ENCODE measurements at regions not wholly inside any gene's neighbourhood (a gene's known extent, or its start where the extent isn't known, plus 50 kb on each side); places are given as distances from the start of the nearest gene placed in this dataset.

- H3K4me3 ChIP-seq (ENCODE audit: low read depth, low read length), result no peak overlapping the region
- TF ChIP-seq, protein P1, sequence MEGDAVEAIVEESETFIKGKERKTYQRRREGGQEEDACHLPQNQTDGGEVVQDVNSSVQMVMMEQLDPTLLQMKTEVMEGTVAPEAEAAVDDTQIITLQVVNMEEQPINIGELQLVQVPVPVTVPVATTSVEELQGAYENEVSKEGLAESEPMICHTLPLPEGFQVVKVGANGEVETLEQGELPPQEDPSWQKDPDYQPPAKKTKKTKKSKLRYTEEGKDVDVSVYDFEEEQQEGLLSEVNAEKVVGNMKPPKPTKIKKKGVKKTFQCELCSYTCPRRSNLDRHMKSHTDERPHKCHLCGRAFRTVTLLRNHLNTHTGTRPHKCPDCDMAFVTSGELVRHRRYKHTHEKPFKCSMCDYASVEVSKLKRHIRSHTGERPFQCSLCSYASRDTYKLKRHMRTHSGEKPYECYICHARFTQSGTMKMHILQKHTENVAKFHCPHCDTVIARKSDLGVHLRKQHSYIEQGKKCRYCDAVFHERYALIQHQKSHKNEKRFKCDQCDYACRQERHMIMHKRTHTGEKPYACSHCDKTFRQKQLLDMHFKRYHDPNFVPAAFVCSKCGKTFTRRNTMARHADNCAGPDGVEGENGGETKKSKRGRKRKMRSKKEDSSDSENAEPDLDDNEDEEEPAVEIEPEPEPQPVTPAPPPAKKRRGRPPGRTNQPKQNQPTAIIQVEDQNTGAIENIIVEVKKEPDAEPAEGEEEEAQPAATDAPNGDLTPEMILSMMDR (IDR thresholded peaks at IDR 0.05; ENCODE audit: control insufficient read depth, extremely low read depth, insufficient read depth), result no peak
- no peak for DNase-seq (ENCODE audit: low read depth)
Measured at GRCh38 chr20:11094711-11095110, 420.9 kb upstream of the JAG1 start.

GRCh38 chr20:11098888-11099287 lies 425.1 kb upstream of the JAG1 start:
- TF ChIP-seq, protein P1 (IDR thresholded peaks at IDR 0.05; ENCODE audit: control insufficient read depth, extremely low read depth, insufficient read depth), result no peak
- H3K4me3 ChIP-seq (ENCODE audit: low read depth, low read length), result no peak overlapping the region
- no peak for DNase-seq (ENCODE audit: low read depth)

- DNase-seq (ENCODE audit: low read depth), result no peak
- TF ChIP-seq, protein P1 (IDR thresholded peaks at IDR 0.05; ENCODE audit: control insufficient read depth, extremely low read depth, insufficient read depth), result no peak
- no peak overlapping the region for H3K4me3 ChIP-seq (ENCODE audit: low read depth, low read length)
Measured at GRCh38 chr20:11101243-11101642, 427.4 kb upstream of the JAG1 start.

GRCh38 chr20:11101696-11102095 lies 427.9 kb upstream of the JAG1 start:
- H3K4me3 ChIP-seq (ENCODE audit: low read depth, low read length), result no peak overlapping the region
- TF ChIP-seq, protein P1 (IDR thresholded peaks at IDR 0.05; ENCODE audit: control insufficient read depth, extremely low read depth, insufficient read depth), result no peak
- DNase-seq (ENCODE audit: low read depth), result no peak

DNA sequence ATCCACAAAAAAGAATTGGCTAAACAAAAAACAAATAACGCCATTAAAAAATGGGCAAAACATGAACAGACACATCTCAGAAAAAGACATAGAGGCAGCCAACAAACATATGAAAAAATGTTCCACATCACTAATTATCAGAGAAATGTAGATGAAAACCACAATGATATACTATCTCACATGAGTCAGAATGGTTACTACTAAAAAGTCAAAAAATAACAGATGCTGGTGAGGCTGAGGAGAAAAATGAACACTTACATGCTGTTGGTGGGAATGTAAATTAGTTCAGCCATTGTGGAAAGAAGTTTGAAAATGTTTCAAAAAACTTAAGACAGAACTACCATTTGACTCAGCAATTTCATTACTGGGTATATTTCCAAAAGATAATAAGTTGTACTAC lies 430.1 kb upstream of the JAG1 start:
- H3K4me3 ChIP-seq (ENCODE audit: low read depth, low read length), result no peak overlapping the region
- TF ChIP-seq, protein P1 (IDR thresholded peaks at IDR 0.05; ENCODE audit: control insufficient read depth, extremely low read depth, insufficient read depth), result no peak
- no peak for DNase-seq (ENCODE audit: low read depth)

GRCh38 chr20:11108102-11108810 lies 434.5 kb upstream of the JAG1 start:
- no peak overlapping the region for H3K4me3 ChIP-seq (ENCODE audit: low read depth, low read length)
- TF ChIP-seq, protein P1 (IDR thresholded peaks at IDR 0.05; ENCODE audit: control insufficient read depth, extremely low read depth, insufficient read depth), result no peak
- no peak for DNase-seq (ENCODE audit: low read depth)

DNA sequence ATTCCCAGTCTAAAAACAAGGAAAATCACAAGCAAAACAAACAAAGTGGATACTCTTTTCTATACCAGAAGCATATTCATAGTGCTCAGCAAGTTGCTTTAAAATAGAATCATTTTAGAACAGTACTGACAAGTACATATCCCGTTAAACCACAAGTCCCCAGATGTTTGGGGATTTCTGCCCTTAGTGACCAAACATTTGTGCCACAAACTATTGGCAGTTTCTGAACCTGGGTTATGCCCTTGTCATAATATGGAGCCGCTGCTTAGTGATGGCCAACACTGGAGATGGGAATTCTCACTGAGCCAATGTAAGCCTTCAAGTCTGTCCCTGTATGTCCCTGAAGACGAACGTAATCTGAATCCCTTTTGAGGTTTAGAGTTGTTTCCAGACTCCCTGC lies 436.7 kb upstream of the JAG1 start:
- no peak for DNase-seq (ENCODE audit: low read depth)
- TF ChIP-seq, protein P1 (IDR thresholded peaks at IDR 0.05; ENCODE audit: control insufficient read depth, extremely low read depth, insufficient read depth), result no peak
- H3K4me3 ChIP-seq (ENCODE audit: low read depth, low read length), result no peak overlapping the region

Measured in LNCaP clone FGC (cell line).